ELF-1 (cell line): ENCODE measurements at regions not wholly inside any gene's neighbourhood (a gene's known extent, or its start where the extent isn't known, plus 50 kb on each side); places are given as distances from the start of the nearest gene placed in this dataset.

Experiments
- DNase-seq: peaks from one replicate; pipeline ENCODE4 v3.0.0-alpha.2; 2016; ENCODE audit warnings: low read depth, low spot score

DNA sequence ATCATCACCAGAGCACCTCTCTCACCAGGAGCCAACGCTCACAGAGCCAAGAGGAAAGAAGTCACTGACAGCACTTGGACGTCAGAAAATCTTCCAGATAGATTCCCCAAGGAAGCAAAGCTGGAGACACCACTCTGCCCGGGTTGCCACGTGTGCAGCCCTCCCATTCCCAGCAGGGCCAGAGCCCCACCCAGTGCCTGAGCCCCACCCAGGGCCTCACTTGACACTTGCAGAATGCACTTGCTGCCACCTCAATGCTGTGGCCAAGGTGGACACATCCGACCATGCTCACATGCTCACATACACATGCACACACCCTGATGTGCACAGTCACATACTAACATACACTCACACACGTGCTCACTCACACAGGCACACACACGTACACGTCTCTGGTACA is 240.7 kb downstream of the RBFOX3 start:
- DNase-seq = no peak

DNA sequence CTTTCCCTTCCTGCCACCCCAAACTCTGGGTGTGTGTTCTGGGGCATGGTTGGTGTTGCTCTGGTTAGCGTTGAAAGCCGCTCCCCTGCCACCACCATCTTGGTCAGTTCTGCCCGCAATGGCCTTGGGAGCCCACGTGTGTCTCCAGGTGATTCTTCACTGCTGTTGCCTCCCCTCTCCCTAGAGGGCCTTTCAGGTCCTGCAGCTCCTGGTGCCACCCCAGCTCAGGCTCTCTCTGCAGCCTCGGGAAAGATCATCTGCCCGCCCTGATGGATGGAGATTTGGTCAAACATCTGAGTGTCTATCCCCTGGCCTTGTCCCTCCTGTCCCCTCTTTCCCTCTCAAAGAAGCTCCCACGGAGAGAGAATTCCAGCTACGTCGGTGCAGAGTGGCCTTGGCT is 241.3 kb downstream of the RBFOX3 start:
- no peak for DNase-seq

DNA sequence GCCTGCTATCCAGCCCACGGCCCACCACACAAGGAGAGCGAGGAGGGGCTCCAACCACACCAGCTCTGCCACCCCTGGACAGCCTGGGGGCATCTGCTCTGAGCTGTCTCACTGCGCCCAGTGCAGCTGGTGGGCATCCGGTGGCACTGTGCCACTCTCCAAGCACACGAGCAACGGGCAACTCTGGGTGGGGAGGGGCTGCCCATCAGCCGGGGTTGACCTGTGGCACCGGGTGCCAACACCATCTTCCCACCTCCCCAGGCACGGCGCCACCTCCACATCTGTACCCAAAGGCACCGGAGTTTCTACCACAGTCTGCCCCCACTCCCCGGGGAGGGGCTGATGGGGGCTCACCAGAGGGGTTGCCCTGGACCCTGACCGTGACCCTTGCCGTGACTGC is 241.8 kb downstream of the RBFOX3 start:
- no peak for DNase-seq

DNA sequence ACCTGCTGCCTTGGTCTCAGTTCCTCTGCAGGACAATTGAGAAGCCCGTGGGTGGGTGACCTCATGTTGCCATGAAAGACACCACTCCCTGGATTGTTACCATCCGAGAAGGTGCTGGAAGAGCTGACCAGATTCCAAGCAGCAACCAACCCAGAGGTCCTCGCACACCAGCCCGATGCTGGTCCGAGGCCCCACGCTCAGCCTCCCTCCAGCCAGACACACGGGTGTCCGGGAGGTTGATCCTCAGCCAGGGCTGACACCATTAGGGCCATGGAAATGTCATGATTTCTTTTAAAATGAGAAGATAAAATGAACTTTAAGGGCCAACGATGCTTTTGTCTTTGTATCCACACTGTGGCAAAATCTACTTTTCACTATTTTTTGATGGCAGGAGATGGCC is 242.3 kb downstream of the RBFOX3 start:
- no peak for DNase-seq

DNA sequence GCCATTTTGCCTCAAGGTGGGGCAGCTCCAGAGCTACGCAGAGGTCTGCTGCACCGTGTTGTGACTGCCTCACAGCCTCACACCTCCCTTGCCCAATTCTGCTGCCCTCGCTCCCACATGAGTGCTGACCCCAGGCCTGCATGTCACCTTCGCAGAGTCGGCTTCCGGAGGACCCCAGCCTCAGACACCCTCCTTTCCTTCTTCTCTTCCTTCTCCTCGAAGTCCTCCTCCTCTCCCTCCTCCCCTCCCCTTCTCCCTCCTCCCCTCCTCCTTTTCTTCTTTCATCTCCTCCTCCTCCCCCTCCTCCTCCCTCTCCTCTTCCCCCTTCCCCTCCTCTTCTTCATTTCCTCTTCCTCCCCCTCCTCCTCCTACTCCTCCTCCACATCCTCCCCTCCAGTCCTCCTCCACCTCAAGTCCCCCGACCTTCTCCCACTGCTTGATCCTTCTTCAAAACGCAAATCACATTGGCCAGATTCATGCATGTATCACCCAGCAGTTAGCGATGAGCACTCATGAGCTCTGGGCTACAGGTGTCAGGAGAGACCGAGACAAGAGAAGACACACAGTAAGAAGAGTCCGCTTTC is 243.8 kb downstream of the RBFOX3 start:
- no peak for DNase-seq

DNA sequence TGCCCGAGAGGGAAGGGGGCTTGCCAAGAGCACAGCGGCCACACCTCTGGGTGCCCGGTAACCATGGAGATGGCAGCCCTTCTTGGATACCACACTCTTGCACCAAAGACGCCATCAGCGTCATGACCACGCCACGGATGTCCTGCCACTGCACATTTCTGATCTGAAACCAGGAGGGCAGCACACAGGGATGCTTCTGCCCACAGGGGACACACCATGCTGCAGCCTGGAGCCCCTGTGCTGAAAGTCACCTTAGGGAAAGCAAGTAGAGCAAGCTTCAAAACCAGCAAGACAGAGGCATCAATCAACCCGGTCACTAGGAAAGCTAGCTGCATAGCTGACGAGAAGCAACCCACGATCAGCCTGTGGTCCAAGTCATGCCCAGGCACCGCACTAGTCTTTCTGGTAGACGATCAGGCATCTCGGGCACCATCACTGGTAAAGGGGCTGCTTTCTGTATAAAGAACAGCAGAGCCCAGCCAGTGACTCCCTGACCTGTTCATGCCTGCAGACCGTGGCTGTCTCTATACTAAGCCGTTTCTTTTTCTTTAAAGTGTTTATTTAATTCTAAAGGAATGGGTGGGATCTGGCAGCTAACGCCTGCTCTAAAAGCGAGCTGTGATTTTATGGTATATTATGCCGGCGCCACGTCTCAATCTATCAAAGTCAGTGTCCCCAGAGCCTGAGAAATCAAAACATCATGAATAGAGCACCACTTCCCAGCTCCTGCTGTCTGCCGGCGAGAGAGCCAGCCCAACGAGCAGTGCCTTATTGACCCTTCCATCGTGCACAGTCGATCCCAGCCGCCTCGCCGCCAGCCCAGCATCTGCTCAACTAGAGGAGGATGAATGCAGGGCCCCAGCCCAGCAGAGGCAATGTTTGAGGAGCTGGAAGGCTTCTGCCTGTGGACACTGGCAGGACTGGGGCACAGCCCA is 244.7 kb downstream of the RBFOX3 start:
- no peak for DNase-seq

DNA sequence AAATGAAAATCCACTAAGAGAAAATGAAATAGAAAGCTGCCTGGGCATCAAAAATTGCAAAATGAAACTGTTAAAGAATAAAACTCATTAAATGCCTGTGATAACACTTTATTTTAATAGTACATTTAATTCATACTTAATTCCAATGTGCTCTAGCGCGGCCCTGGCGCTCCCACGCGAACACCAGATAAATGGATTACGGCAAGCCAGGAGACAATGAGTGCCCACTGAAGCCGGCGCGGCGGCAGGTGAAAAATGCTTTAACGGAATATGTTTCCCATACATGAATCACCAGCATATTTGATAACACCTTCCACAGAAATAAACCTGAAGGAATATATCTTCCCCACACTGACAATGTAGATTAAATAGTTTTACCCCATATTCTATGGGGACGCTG is 245.5 kb downstream of the RBFOX3 start:
- no peak for DNase-seq

DNA sequence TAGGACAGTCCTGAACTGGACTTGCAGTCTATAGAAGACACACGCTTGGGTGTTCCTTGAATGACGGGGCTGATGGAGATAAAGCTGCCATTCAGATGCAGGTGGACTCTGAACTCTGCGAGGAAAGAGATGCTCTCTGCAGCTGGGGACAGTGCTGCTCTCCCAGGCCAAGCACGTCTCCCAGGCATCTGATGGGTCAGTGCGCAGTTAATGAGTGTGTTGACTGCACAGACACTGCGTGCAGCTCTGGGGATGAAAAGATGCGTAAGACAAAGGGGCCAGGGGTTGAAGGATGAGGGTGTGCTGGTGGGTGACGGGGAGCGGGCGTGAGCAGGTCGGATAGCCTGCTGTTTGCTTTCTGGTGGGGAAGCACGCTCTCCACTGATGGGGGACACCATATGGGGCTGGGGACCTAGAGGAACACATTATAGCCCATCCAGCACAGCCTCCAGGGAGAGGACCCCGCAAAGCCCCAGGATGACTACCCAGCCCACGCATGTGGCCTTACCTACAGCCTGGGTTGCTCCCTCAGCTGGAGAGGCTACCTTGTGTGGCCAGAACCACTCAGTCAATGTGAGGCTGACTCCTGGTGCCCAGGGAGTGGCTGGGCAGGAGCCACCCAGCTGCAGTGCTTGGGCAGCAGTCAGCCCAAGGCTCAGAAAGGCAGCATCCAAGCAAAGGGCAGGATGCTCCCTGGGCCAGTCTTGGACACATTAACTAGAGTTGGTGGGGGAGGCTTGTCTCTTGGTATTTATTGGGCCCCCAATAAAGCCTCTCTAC is 246.3 kb downstream of the RBFOX3 start:
- no peak for DNase-seq

DNA sequence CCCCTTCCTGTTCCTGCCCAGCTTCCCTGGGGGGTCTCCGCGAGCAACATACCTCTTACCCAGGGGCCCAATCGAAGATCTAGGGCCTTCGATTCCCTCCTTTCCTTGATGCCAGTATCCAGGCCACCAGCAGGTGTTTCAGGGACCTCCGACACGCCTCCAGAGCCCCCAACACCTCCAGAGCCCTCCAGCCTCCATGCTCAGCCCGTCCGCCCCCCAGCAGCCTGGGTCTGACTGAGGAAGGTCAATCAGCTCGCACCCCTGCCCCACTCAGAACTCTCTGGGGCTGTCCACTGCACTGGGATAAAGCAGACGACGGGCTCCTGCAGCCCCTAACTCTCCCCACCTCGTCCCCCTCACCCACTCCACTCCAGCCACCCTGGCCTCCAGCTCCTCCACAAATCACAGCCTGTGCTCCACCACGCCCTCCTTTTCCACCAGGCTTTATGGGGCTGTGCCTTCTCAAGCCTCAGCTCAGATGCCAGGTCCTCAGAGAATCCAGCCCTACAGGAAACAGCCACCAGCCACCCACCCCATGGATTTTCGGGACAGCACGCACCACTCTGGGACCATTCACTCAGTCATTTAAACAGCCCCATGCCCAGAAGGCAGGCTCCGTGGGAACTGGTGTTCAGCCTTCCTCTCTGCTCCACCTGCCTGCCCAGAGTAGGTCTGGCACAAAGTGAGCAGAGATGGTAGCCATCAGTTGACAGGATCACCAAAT is 247.1 kb downstream of the RBFOX3 start:
- no peak for DNase-seq

DNA sequence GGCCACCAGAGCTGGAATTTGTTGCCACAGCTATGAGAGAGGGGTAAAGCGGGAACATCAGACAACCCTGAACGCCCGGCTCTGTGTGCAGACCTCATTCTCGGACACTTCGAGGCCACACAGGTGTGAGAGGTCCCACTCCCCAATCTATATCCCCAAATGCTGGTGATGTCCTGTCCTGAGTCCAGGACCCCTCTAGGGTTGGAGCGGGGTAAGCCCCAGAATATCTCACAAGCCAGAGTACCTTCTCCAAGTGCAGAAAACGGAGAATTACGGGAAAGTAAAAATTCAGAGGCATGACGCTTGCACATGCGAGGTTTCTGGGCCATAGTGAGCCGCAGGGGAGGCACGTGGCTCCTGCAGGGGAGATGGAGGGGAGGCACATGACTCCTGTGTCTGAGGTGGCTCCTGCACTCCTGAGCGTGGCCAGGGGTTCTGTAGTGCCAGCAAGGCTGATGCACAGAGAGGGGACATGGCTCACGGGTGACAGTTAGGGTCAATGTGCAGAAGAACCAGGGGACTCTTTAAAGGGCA is 248.0 kb downstream of the RBFOX3 start:
- DNase-seq = no peak

DNA sequence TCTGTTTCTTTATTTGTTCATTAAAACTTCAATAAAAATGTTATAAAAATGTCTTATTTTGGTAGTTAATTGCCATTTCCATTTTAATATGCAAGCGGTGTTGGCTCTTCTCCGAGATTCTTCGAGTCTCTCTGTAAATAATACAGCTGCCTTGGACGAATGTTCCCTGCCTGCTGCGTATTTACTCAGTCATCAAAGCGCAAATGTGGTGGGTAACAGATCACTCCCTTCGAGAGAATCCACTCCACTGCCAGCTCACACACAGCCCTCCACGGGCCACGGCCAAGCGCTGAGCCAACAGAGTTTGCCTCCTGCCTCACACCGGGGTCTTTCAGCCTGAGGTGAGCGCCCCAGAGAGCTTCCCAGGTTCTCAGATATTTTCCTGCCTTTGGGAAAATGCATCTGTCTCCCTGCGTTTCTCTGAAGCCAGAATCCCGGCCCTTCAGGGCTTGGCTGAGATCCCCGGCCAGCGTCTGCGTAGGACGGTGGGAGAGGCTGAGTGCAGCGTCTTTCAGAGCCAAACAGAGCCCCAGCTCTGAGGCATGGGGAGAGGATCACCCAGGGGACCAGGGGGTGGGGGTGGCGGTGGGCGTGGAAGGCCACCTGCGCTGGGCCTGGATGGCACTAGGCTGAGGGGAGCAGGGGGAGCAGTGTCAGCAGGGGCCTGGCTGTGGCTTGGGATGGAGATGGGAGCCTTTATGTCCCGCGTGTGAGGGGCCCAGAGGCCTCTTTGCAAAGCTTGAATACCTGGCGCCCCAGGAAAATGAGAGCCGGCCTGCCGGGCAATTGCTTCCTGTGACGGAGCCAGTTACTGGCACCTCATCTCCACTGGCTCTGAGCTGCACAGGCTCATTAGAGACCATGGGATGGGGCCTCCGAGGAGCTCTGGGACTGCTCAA is 248.7 kb downstream of the RBFOX3 start:
- no peak for DNase-seq

DNA sequence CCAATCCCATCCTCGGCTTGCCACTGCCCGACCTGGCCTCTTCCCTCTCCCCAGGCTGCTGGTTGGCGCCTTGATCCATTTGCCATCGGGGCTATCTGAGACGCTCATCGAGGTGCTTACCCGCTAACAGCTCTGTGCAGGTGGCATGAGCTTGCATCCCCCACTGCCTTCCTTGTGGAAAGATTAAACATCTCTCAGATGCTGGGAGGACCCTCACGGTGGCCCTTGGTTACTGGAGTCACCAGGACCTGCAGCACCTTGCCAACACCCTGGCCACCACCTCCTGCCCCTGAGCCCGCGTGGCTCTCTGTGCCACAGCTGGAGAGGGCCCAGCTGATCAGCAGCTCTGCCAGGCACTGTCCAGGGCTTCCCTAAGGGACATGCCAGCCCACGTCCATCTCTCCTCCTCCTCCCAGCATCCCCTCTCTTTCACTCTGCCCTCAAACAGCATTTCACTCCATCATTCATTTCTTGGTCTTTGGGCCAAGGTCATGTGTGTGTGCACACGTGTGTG is 249.6 kb downstream of the RBFOX3 start:
- no peak for DNase-seq

DNA sequence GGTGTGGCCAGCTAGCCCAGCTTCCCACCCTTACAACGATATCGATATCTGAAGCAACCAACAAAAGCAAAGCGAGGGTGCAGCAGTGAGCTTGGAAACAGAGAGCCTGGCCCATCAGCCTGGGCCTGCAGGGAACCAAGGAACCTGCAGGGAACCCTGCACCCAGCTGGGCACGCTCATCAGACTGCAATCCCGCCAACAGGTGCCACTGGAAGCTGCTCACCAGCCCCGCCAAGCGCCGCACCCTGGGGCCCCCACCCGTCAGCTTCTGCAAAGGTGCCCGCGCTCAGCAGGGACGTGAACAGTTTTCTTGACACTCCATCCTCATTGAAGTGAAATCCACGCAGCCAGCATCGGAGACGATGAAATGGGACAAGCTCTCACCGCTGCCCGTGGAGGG is 250.7 kb downstream of the RBFOX3 start:
- DNase-seq = no peak

DNA sequence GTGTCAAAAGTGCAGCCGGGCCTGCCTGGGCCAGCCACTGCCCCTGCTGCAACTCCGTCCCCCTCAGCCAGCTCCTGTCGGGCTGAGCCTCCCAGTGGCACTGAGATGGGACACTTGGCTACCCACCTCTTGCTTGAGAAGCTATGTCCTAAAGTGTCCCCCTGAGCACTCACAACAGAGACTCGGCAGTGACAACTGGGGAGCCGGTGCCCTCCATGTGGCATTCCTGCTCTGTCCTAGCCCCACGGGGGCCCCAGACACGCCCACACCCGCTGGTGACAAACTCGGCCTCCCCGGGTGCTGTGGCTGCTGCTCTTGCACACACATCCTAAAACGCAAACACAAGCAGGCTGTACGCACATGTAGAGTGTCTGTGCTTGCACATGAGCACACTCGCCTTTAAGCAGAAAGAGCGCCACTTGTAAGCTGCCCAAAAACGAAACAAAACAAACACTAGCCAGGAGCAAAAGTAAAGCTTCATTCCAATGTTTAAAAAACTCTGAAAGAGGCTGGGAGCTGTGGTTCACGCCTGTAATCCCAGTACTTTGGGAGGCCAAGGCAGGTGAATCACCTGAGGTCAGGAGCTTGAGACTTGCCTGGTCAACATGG is 253.9 kb downstream of the RBFOX3 start:
- DNase-seq = no peak

DNA sequence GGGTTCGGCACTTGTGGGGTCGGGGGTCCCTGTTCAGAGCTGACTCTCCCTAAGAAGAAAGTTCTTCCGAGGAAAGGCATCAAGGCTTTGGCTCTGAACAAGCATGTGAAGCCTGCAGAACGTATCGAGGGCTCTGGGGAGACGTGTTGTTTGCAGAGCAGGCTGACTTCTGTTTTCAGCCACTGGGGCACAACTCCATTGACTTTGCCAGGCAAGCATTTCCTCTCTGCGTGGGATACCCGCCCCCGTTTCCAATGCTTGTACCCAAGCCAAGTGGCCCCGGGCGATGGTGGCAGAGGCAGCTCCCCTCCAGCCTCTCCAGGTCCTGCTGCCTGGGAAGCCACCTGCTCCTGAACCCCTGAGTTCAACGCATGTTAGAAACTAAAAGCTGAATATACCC is 255.7 kb downstream of the RBFOX3 start:
- DNase-seq = no peak

DNA sequence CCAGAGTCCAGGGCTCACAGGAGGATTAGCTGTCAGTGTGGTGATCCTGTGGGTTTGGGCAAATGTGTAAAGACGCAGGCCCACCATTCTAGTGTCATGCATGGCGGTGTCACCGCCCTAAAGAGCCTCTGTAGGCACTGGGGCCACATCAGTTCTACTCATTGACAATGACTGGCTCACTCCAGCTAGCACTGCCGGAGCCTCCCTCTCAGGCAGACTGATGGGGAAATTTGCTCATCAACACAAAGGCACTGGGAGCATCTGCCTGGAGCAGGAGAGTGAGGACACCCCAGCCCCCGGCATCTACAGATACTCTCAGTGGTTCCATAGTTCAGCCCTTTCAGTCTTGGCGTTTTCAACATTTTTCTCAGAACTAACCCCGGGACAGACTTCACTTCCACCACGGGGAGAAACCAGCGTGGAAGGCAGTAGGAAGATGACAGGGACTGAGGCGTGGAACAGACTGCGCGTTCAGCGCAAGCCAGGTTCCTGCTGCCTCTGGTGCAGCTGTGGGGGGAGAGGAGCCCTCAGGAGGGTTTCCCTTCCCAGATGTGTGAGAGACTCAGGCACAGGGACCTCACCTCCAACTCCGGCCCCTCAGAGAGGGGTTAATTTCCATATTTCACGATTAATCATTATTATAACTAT is 256.6 kb downstream of the RBFOX3 start:
- DNase-seq = no peak

DNA sequence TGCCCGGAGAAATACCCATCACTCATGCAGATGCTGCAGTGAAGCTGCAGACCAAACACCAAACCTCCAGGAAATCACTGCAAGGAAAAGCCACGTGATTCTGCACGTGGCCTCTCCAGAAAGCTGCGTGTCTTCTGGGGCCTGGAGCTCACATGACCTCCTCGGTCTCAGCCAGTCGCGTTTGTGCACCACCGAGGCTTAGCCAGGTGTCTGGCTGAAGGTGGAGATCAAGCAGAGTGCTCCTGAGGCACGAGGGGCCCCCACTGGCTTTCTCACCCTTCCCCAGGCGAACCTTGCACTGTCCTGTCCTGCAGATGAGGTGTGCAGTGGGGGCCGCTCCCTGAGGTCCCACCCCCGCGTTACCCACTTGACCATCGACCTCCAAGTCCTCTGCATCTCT is 257.3 kb downstream of the RBFOX3 start:
- DNase-seq = no peak

DNA sequence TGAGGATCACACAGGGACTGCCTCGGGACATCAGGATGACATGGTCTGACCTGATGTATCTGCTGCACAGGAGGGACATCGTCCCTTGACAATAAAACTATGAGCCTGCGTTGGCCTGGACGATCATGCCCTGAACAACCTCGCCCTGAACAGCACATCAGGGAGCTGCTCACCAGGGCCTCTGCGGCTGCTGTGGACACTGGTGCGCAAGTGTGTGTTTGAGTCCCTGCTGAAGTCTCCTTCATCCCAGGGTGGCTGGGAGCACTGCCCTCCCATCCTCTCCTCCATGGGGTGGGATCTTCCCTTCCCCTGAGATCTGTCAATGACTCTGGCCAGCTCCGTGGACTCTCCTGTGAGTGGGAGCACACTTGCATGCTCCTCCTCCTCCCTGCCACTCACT is 257.8 kb downstream of the RBFOX3 start:
- DNase-seq = no peak

DNA sequence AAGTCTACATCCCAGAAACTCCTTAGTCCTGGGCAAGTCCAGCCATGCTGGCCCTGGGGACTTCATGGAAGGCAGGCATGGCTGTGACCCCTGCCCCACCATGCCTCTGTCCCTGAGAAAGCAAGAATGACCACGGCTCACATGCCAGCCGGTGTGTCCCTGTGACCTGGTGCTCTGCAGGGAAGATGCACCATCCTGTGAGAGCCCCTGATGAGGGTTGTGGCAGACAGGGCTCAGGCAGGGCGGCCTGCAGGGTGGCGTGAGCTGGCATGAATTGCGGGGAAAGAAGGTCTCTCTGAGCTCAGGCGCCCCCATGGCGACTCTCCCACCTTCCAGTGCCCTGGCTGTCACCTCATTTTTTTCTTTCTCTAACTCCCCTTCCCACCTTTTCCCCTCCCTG is 260.3 kb downstream of the RBFOX3 start:
- no peak for DNase-seq
